Stimulated activated naive B cell treated with anti-CD40 and anti-IgM and Interleukin-4, amounts not matched to agents 10 μg/mL and 1 μg/mL and 100 μg/mL, for 72 hours (primary cell): ENCODE measurements at regions not wholly inside any gene's neighbourhood (a gene's known extent, or its start where the extent isn't known, plus 50 kb on each side); places are given as distances from the start of the nearest gene placed in this dataset.
"Not testable (repeated sequence)": the region's sequence is repeated elsewhere in the genome, so short reads cannot be mapped to it uniquely, and the experiment has no call there.

Experiments used
- ATAC-seq, 2 donors: fragments of 150-1000 bp; cut with Tn5 transposase; replicated peaks; 2 replicates each; pipeline ENCODE4 v1.10.0; 2021; ENCODE audit warnings: moderate library complexity in 1 of 2
- DNase-seq: peaks from one replicate; pipeline ENCODE4 v3.0.0; 2021
- H3K27ac Mint-ChIP-seq: one replicate; pipeline ENCODE4 v1.8.0; 2022; ENCODE audit warnings: mild to moderate bottlenecking, mixed read lengths
- H3K27me3 Mint-ChIP-seq, 2 donors: one replicate each; pipeline ENCODE4 v1.8.0; 2022; ENCODE audit warnings: mixed read lengths in 2 of 2
- H3K36me3 Mint-ChIP-seq, 2 donors: one replicate each; pipeline ENCODE4 v1.8.0; 2022; ENCODE audit warnings: mixed read lengths in 2 of 2, mild to moderate bottlenecking in 1 of 2
- H3K4me1 Mint-ChIP-seq, 2 donors: one replicate each; pipeline ENCODE4 v1.8.0; 2022; ENCODE audit warnings: mixed read lengths in 2 of 2, mild to moderate bottlenecking in 1 of 2
- H3K4me3 Mint-ChIP-seq, 2 donors: one replicate each; pipeline ENCODE4 v1.8.0; 2022; ENCODE audit warnings: mild to moderate bottlenecking in 2 of 2, mixed read lengths in 2 of 2, moderate library complexity in 1 of 2
- H3K9me3 Mint-ChIP-seq, 2 donors: one replicate each; pipeline ENCODE4 v1.8.0; 2022; ENCODE audit warnings: mixed read lengths in 2 of 2, mild to moderate bottlenecking in 1 of 2

DNA sequence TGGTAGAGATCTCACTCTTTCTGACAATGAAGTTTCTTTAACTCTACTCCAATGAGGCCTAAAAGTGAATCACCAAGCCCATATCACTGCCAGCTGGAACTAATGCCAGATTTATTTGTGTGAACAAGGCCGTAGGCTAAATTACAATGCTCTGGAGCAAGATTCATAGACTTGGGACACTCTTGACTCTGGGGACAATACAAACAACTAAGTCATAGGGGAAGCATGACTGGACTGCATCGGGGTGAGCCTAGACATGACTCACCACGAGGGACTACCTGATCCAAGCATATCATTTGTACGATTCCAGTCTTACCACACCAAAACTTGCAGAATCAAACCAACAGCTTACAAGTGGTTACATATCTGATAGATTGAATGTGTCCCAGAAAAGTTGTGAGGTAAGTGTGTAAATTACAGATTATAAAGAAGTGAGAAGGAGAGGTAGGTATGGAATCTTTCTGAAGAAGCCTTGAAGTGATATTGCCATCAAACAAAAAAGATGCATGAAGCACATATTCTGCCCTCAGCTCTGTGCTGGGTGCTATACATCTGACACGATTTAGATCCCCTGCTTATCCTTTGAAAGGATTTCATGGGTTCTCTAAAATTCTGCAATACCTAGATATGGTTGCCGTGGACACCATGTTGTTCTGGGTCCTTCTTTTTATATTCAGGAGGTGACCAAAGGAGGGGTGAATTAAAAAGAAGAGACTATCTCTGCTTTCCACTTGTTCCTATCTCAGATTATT, 199.3 kb upstream of the PDE4D start:
- no peak for ATAC-seq
- DNase-seq, result no peak
- Mint-ChIP-seq H3K4me3 (no peak overlapping the region), H3K9me3 (peaks cover 9 to 13% of the 10 kb centered on the region in 2 donors), H3K27ac (no peak overlapping the region), H3K27me3 (no peaks in the 10 kb centered on the region), H3K4me1 (no peaks in the 10 kb centered on the region), H3K36me3 (peaks cover 4 to 7% of the 10 kb centered on the region in 2 donors)

GRCh38 chr5:60086583-60086982, 193.1 kb upstream of the PDE4D start:
- Mint-ChIP-seq H3K4me3 (no peak overlapping the region), H3K27me3 (no peaks in the 10 kb centered on the region), H3K4me1 (no peaks in the 10 kb centered on the region), H3K9me3 (peaks cover 16 to 18% of the 10 kb centered on the region in 2 donors), H3K27ac (no peak overlapping the region), H3K36me3 (peaks cover 8 to 19% of the 10 kb centered on the region in 2 donors)
- ATAC-seq, result no peak
- DNase-seq, result no peak

- no peaks in the 10 kb centered on the region for H3K27me3 Mint-ChIP-seq
Measured at GRCh38 chr5:60084226-60084625, 190.7 kb upstream of the PDE4D start.

GRCh38 chr5:60077292-60077691, 183.8 kb upstream of the PDE4D start:
- Mint-ChIP-seq H3K4me3 (no peak overlapping the region), H3K36me3 (peaks cover 8 to 17% of the 10 kb centered on the region in 2 donors), H3K9me3 (peaks cover 38 to 50% of the 10 kb centered on the region in 2 donors), H3K27ac (no peak overlapping the region), H3K4me1 (no peaks in the 10 kb centered on the region), H3K27me3 (no peaks in the 10 kb centered on the region)
- DNase-seq, result no peak
- ATAC-seq, result no peak

More at GRCh38 chr5:60084226-60084625, 190.7 kb upstream of the PDE4D start:
- Mint-ChIP-seq H3K9me3 (peaks cover 28 to 32% of the 10 kb centered on the region in 2 donors), H3K27ac (no peak overlapping the region), H3K4me3 (no peak overlapping the region), H3K36me3 (peaks cover 11 to 32% of the 10 kb centered on the region in 2 donors), H3K4me1 (no peaks in the 10 kb centered on the region)
- ATAC-seq, result no peak
- no peak for DNase-seq

GRCh38 chr5:60076746-60077145, 183.2 kb upstream of the PDE4D start:
- Mint-ChIP-seq H3K36me3 (peaks cover 8 to 17% of the 10 kb centered on the region in 2 donors), H3K27me3 (no peaks in the 10 kb centered on the region), H3K4me3 (no peak overlapping the region), H3K9me3 (peaks cover 39 to 50% of the 10 kb centered on the region in 2 donors), H3K4me1 (no peaks in the 10 kb centered on the region), H3K27ac (no peak overlapping the region)
- DNase-seq (no peak), ATAC-seq (no peak)

DNA sequence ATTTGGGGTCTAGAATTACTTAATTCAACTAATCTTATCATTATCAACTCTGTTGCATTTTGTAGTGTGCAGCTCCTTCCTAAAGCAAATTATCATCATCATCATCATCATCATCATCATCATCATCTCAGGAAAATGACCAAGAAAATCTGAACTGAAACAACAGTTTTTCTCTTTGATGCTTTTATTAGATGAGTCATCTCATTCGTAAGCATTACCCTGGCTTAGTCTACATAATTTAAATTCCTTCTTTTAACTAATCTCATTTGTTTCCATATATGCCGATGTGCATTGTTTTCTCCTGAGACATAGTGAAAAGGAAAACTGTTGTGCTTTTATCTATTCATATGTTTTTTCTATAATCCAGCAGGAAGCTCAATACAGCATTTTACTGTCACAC, 173.0 kb upstream of the PDE4D start:
- Mint-ChIP-seq H3K4me1 (no peaks in the 10 kb centered on the region), H3K36me3 (no peaks in the 10 kb centered on the region), H3K27ac (no peak overlapping the region), H3K27me3 (no peaks in the 10 kb centered on the region), H3K9me3 (peaks cover 2 to 8% of the 10 kb centered on the region in 2 donors), H3K4me3 (no peak overlapping the region)
- no peak for DNase-seq
- no peak for ATAC-seq

DNA sequence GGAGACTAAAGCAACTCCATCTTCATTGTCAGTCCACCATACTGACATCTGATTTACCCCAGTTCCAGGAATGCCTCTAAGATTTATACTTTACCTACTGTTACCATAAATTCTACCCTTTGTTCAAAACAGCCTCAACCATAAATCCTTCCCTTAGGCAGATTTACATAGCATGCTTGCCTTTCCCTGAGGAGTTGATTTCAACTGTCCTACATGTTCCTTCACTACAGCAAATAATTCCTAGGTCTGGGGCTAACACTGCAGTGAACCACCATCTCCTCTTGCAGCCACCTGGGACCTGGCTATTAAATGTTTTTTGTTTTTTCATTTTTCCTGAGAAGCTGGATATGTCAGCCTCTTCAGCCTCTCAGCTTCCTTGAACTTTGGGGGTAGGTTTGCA, 166.9 kb upstream of the PDE4D start:
- Mint-ChIP-seq H3K36me3 (no peaks in the 10 kb centered on the region), H3K27me3 (no peaks in the 10 kb centered on the region), H3K9me3 (peaks cover 0 to 6% of the 10 kb centered on the region in 2 donors), H3K4me1 (no peaks in the 10 kb centered on the region), H3K27ac (no peak overlapping the region), H3K4me3 (no peak overlapping the region)
- ATAC-seq, result no peak
- DNase-seq, result no peak

DNA sequence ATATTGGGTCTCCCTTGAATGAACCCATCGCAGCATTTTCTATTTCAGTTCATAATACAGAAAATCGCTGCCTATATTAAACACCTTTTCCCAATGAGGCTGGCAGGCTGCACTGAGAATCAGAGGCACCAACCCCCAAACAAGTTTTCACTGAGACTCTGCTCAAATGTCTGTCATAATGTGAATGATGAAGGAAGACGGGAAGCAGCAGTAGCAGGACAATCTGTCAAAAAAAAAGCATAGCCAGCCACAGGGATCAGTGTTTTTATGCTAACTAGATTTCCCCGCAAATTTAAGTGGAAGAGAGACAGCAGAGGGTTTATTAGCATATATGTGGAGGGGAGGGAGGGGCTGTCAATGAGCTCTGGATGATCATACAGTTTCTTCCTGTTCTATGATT, 162.7 kb upstream of the PDE4D start:
- DNase-seq, result no peak
- Mint-ChIP-seq H3K4me1 (no peaks in the 10 kb centered on the region), H3K4me3 (no peak overlapping the region), H3K9me3 (peaks cover 8 to 12% of the 10 kb centered on the region in 2 donors), H3K27me3 (no peaks in the 10 kb centered on the region), H3K36me3 (peaks cover 0 to 5% of the 10 kb centered on the region in 2 donors), H3K27ac (no peak overlapping the region)
- no peak for ATAC-seq

- Mint-ChIP-seq H3K36me3 (peaks cover 0 to 12% of the 10 kb centered on the region in 2 donors), H3K27me3 (no peaks in the 10 kb centered on the region), H3K4me3 (no peak overlapping the region), H3K4me1 (no peaks in the 10 kb centered on the region), H3K9me3 (peaks cover 13 to 14% of the 10 kb centered on the region in 2 donors), H3K27ac (no peak overlapping the region)
- no peak for ATAC-seq
- DNase-seq, result no peak
Measured at GRCh38 chr5:60055168-60055567, 161.6 kb upstream of the PDE4D start.

GRCh38 chr5:60041996-60042664, 148.6 kb upstream of the PDE4D start:
- not testable (repeated sequence) for H3K27me3 Mint-ChIP-seq

DNA sequence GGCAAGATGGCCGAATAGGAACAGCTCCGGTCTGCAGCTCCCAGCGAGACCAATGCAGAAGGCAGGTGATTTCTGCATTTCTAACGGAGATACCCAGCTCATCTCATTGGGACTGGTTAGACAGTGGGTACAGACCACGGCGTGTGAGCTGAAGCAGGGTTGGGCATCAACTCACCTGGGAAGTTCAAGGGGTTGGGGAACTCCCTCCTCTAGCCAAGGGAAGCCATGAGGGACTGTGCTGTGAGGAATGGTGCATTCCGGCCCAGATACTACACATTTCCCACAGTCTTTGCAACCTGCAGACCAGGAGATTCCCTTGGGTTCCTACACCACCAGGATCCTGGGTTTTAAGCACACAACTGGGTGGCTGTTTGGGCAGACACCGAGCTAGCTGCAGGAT, 148.0 kb upstream of the PDE4D start:
- H3K4me3 Mint-ChIP-seq, result not testable (repeated sequence)

More at GRCh38 chr5:60041996-60042664, 148.6 kb upstream of the PDE4D start:
- not testable (repeated sequence) for H3K4me3 Mint-ChIP-seq, DNase-seq, H3K9me3 Mint-ChIP-seq, H3K36me3 Mint-ChIP-seq, H3K4me1 Mint-ChIP-seq, ATAC-seq, H3K27ac Mint-ChIP-seq

DNA sequence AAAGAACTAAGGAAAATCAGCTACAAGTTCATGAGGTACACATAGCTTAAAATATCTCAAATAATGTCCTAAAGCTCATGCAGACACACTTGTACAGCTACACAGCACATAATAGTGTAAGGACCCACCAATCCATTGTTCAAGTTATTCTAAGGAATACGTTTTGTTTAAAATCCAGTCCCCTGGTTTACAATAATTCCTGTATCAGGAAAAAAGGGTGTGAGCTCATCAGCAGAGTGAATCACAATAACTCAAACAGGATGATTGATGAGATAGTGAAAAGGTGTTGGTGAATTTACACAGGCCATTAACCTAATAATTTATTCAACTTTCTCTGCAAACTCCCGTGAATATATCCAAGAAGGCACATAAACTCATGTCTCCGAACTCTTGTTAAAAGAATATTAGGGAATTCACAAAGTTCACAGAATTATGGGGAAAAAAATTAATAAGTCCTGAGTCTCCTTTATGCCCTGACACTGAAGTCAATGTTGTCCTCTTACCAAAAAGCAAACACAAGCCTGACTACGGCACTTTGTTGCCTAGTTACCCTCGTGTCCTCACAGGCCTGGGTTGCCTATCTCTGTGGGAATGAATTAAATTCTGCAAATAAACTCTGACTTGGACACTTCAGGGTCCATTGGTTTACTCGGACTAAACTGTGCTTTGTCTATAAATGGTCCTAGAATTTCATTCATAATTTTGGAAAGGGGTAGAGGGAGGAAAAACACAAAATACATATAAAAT, 142.8 kb upstream of the PDE4D start:
- H3K4me1 Mint-ChIP-seq, result no peaks in the 10 kb centered on the region
- no peak overlapping the region for H3K27ac Mint-ChIP-seq
- no peaks in the 10 kb centered on the region for H3K27me3 Mint-ChIP-seq
- H3K36me3 Mint-ChIP-seq, result no peaks in the 10 kb centered on the region
- DNase-seq, result no peak
- H3K9me3 Mint-ChIP-seq, result no peaks in the 10 kb centered on the region
- no peak overlapping the region for H3K4me3 Mint-ChIP-seq
- ATAC-seq, result no peak

More for the DNA sequence above, 148.0 kb upstream of the PDE4D start:
- H3K27ac Mint-ChIP-seq, H3K4me1 Mint-ChIP-seq, ATAC-seq, H3K36me3 Mint-ChIP-seq, H3K9me3 Mint-ChIP-seq, H3K27me3 Mint-ChIP-seq, DNase-seq: not testable (repeated sequence)

DNA sequence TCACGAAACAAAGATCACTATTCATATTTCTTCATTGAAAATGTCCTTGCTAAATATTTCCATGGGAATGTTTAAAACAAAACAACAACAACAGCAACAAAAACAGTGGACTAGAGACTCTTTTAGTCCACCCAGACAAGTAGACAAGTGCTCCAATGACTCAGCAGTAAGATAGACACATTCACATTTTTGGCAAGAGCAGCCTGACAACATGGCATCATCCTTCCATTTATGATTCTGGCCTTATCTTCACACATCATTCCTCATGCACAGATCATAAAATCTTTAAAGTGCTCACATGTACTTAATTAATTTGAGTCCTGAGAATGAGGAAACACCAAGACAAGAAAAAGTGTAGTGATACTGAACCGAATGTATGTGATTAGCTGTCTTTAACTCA, 132.6 kb upstream of the PDE4D start:
- H3K27me3 Mint-ChIP-seq, result no peaks in the 10 kb centered on the region
- no peak for ATAC-seq
- H3K4me1 Mint-ChIP-seq, result no peaks in the 10 kb centered on the region
- no peak overlapping the region for H3K4me3 Mint-ChIP-seq
- no peak overlapping the region for H3K27ac Mint-ChIP-seq
- no peaks in the 10 kb centered on the region for H3K36me3 Mint-ChIP-seq
- no peak for DNase-seq
- H3K9me3 Mint-ChIP-seq, result no peaks in the 10 kb centered on the region

GRCh38 chr5:60024104-60024503, 130.6 kb upstream of the PDE4D start:
- ATAC-seq, result no peak
- no peaks in the 10 kb centered on the region for H3K9me3 Mint-ChIP-seq
- no peaks in the 10 kb centered on the region for H3K36me3 Mint-ChIP-seq
- no peaks in the 10 kb centered on the region for H3K27me3 Mint-ChIP-seq
- DNase-seq, result no peak
- no peak overlapping the region for H3K27ac Mint-ChIP-seq
- H3K4me1 Mint-ChIP-seq, result peaks cover 0 to 7% of the 10 kb centered on the region in 2 donors
- no peak overlapping the region for H3K4me3 Mint-ChIP-seq
